GM18505 (cell line): ENCODE measurements at regions not wholly inside any gene's neighbourhood (a gene's known extent, or its start where the extent isn't known, plus 50 kb on each side); places are given as distances from the start of the nearest gene placed in this dataset.
"Not testable (repeated sequence)": the region's sequence is repeated elsewhere in the genome, so short reads cannot be mapped to it uniquely, and the experiment has no call there.

Experiments used
- ATAC-seq: cut with Tn5 transposase; IDR thresholded peaks from one replicate; pipeline ENCODE4 v1.9.1; 2021; ENCODE audit not compliant: unreplicated experiment
- POLR2A ChIP-seq: IDR thresholded peaks from 4 replicates; pipeline ENCODE4 v1.6.1; 2011; ENCODE audit warnings: borderline replicate concordance; ENCODE audit not compliant: insufficient read depth, insufficient read length; ENCODE audit errors: extremely low read depth

- ATAC-seq = no peak
- no peak for TF ChIP-seq POLR2A
Observed at GRCh38 chr11:60592601-60593000, 77.4 kb downstream of the MS4A13 start.

- ATAC-seq = no peak
Observed at GRCh38 chr11:60594998-60595642, 79.9 kb downstream of the MS4A13 start.

GRCh38 chr11:60607483-60607882 is 91.9 kb upstream of the MS4A8 start:
- no peak for ATAC-seq
- TF ChIP-seq POLR2A = no peak

More at GRCh38 chr11:60594998-60595642, 79.9 kb downstream of the MS4A13 start:
- TF ChIP-seq POLR2A = no peak

GRCh38 chr11:60609632-60610031 is 89.8 kb upstream of the MS4A8 start:
- TF ChIP-seq POLR2A = no peak

GRCh38 chr11:60610702-60611101 is 88.7 kb upstream of the MS4A8 start:
- no peak for ATAC-seq
- no peak for TF ChIP-seq POLR2A

More at GRCh38 chr11:60609632-60610031, 89.8 kb upstream of the MS4A8 start:
- ATAC-seq = no peak

GRCh38 chr11:60615497-60615896 is 83.9 kb upstream of the MS4A8 start:
- no peak for ATAC-seq
- TF ChIP-seq POLR2A = no peak

GRCh38 chr11:60621940-60622339 is 77.5 kb upstream of the MS4A8 start:
- ATAC-seq = not testable (repeated sequence)

GRCh38 chr11:60622776-60623175 is 76.6 kb upstream of the MS4A8 start:
- not testable (repeated sequence) for ATAC-seq

- no peak for ATAC-seq
- no peak for TF ChIP-seq POLR2A
Observed at GRCh38 chr11:60625262-60625661, 74.2 kb upstream of the MS4A8 start.

GRCh38 chr11:60629399-60629798 is 70.0 kb upstream of the MS4A8 start:
- no peak for ATAC-seq
- TF ChIP-seq POLR2A = no peak

GRCh38 chr11:60631944-60632343 is 67.5 kb upstream of the MS4A8 start:
- no peak for TF ChIP-seq POLR2A
- no peak for ATAC-seq

- peak; percentile 44 for ATAC-seq
- no peak for TF ChIP-seq POLR2A
Observed at GRCh38 chr11:60633645-60634044, 65.8 kb upstream of the MS4A8 start.

- TF ChIP-seq POLR2A = no peak
- peak; percentile 26 for ATAC-seq
Observed at GRCh38 chr11:60634126-60634525, 65.3 kb upstream of the MS4A8 start.

- TF ChIP-seq POLR2A = no peak
- ATAC-seq = no peak
Observed at GRCh38 chr11:60641940-60642339, 57.5 kb upstream of the MS4A8 start.

GRCh38 chr11:60647087-60647486 is 52.3 kb upstream of the MS4A8 start:
- no peak for ATAC-seq
- no peak for TF ChIP-seq POLR2A
